ENCODE measurements at regions not wholly inside any gene's neighbourhood (a gene's known extent, or its start where the extent isn't known, plus 50 kb on each side); places are given as distances from the start of the nearest gene placed in this dataset.

GRCh38 chr20:7712661-7713060 lies 227.6 kb downstream of the HAO1 start (continued):
- TF ChIP-seq REST (IDR thresholded peaks at IDR 0.05; ENCODE audit: unreplicated experiment) = no peak
- TF ChIP-seq ZNF462 (CRISPR knock-in tag; IDR thresholded peaks at IDR 0.05) = no peak
- TF ChIP-seq STAT1 (IDR thresholded peaks at IDR 0.05; ENCODE audit: unreplicated experiment) = no peak
- no peak for TF ChIP-seq ZNF331 (CRISPR knock-in tag; IDR thresholded peaks at IDR 0.05; ENCODE audit: low read depth)
- TF ChIP-seq CREB1 (CRISPR knock-in tag; IDR thresholded peaks at IDR 0.05; ENCODE audit: low read depth) = no peak
- no peak for TF ChIP-seq EZH2 (IDR thresholded peaks at IDR 0.05; ENCODE audit: low read depth, unreplicated experiment)

GRCh38 chr20:7714549-7714948 lies 225.7 kb downstream of the HAO1 start:
- H3K36me3 Mint-ChIP-seq (ENCODE audit: low read depth) = no peaks in the 10 kb centered on the region
- Histone ChIP-seq H4K20me1 (replicated peaks; ENCODE audit: insufficient read depth) (no peaks in the 10 kb centered on the region), H3K4me3 (no peak overlapping the region), H3F3A (replicated peaks; ENCODE audit: low read depth) (no peaks in the 10 kb centered on the region), H2AFZ (no peak overlapping the region), H3K27ac (ENCODE audit: low read depth) (no peak overlapping the region), H3K4me2 (no peak overlapping the region), H3K27me3 (ENCODE audit: insufficient read depth) (no peaks in the 10 kb centered on the region), H3K4me1 (ENCODE audit: insufficient read depth) (no peaks in the 10 kb centered on the region), H3K79me2 (replicated peaks; ENCODE audit: insufficient read depth) (no peaks in the 10 kb centered on the region), H3K36me3 (ENCODE audit: insufficient read depth) (no peaks in the 10 kb centered on the region), H3K9me2 (ENCODE audit: insufficient read depth) (no peaks in the 10 kb centered on the region)
- no peak for ATAC-seq
- H3K4me1 Mint-ChIP-seq = no peaks in the 10 kb centered on the region
- H3K27ac Mint-ChIP-seq = no peak overlapping the region
- H3K27me3 Mint-ChIP-seq (ENCODE audit: insufficient read depth, low read depth, poor library complexity) = no peaks in the 10 kb centered on the region
- DNase-seq (ENCODE audit: low spot score) = peak; percentile 13
- H3K9me3 Mint-ChIP-seq = no peaks in the 10 kb centered on the region
- no peak overlapping the region for H3K4me3 Mint-ChIP-seq
- TF ChIP-seq ZNF331 (CRISPR knock-in tag; IDR thresholded peaks at IDR 0.05; ENCODE audit: low read depth) (no peak), EZH2phosphoT487 (IDR thresholded peaks at IDR 0.05; ENCODE audit: unreplicated experiment) (no peak), STAT1 (IDR thresholded peaks at IDR 0.05; ENCODE audit: unreplicated experiment) (no peak), REST (IDR thresholded peaks at IDR 0.05; ENCODE audit: unreplicated experiment) (no peak)

All from GM23338 (cell line).